Left ventricle myocardium inferior (tissue), 1 donor: ENCODE measurements at regions not wholly inside any gene's neighbourhood (a gene's known extent, or its start where the extent isn't known, plus 50 kb on each side); places are given as distances from the start of the nearest gene placed in this dataset.

Source experiments
- DNase-seq: peaks from one replicate; pipeline ENCODE4 v3.0.0-alpha.2; 2020
- H3K27ac ChIP-seq: fragments of 200-600 bp; replicated peaks from 2 replicates; pipeline ENCODE4 v1.8.0; 2021
- H3K27me3 ChIP-seq: fragments of 200-600 bp; 2 replicates; pipeline ENCODE4 v1.8.0; 2021; ENCODE audit warnings: low read depth
- H3K36me3 ChIP-seq: fragments of 200-600 bp; 2 replicates; pipeline ENCODE4 v1.8.0; 2021
- H3K4me1 ChIP-seq: fragments of 200-600 bp; 2 replicates; pipeline ENCODE4 v1.8.0; 2021
- H3K4me3 ChIP-seq: fragments of 200-600 bp; 2 replicates; pipeline ENCODE4 v1.8.0; 2021; ENCODE audit warnings: mild to moderate bottlenecking, moderate library complexity
- H3K9me3 ChIP-seq: fragments of 200-600 bp; replicated peaks from 2 replicates; pipeline ENCODE4 v1.8.0; 2021
- CTCF ChIP-seq: fragments of 200-600 bp; IDR thresholded peaks from 2 replicates; pipeline ENCODE4 v1.8.0; 2021; ENCODE audit warnings: antibody characterized with exemption, mild to moderate bottlenecking, borderline replicate concordance
- intact Hi-C: fragments of 100-400 bp; cut with micrococcal nuclease; formaldehyde crosslinking; loops from one replicate; pipeline ENCODE4 v1.11.0; 2022
- donor health status: DM: no; HTN: yes; CAD: no; lungs with severe emphysema.

DNA sequence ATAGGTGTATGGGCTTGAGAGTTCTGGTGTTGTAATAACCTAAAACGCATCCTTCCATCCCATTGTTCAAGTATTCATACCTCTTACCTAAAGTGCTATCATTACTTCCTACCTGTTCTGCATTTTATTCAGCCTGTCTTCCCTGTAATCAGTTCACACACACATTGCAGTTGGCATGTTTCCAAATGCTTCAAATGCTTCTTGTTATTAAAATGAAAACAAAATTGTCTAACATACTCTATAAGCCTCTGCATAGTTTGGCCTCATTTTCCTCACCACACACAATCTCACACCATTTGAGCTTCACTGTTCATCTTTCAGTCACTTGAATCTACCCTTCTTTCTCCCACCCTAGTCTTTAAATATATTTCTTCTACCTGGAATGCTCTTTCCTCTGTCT, 1178.2 kb upstream of the NRXN1 start:
- Histone ChIP-seq H3K4me3 (no peak overlapping the region), H3K4me1 (no peaks in the 10 kb centered on the region), H3K9me3 (no peaks in the 10 kb centered on the region), H3K36me3 (no peaks in the 10 kb centered on the region), H3K27me3 (no peaks in the 10 kb centered on the region), H3K27ac (no peak overlapping the region)
- no peak for DNase-seq
- no peak for TF ChIP-seq CTCF
- intact Hi-C loops = no loop called here

- DNase-seq = no peak
- Histone ChIP-seq H3K4me3 (no peak overlapping the region), H3K4me1 (no peaks in the 10 kb centered on the region), H3K27ac (no peak overlapping the region), H3K36me3 (no peaks in the 10 kb centered on the region), H3K9me3 (no peaks in the 10 kb centered on the region), H3K27me3 (no peaks in the 10 kb centered on the region)
- TF ChIP-seq CTCF = no peak
- intact Hi-C loops = no loop called here
These were observed 1162.4 kb upstream of the NRXN1 start for GRCh38 chr2:52194342-52194741.

GRCh38 chr2:52193804-52194203, 1161.9 kb upstream of the NRXN1 start:
- intact Hi-C loops = no loop called here
- no peaks in the 10 kb centered on the region for H3K4me1 ChIP-seq
- TF ChIP-seq CTCF = no peak
- H3K4me3 ChIP-seq = no peak overlapping the region
- H3K27me3 ChIP-seq = no peaks in the 10 kb centered on the region
- H3K9me3 ChIP-seq = no peaks in the 10 kb centered on the region
- no peak for DNase-seq
- no peaks in the 10 kb centered on the region for H3K36me3 ChIP-seq
- no peak overlapping the region for H3K27ac ChIP-seq

GRCh38 chr2:52192656-52193055, 1160.7 kb upstream of the NRXN1 start:
- DNase-seq = no peak
- intact Hi-C loops = no loop called here
- Histone ChIP-seq H3K9me3 (peaks cover 5% of the 10 kb centered on the region), H3K36me3 (no peaks in the 10 kb centered on the region), H3K27ac (no peak overlapping the region), H3K4me3 (no peak overlapping the region), H3K4me1 (no peaks in the 10 kb centered on the region), H3K27me3 (no peaks in the 10 kb centered on the region)
- no peak for TF ChIP-seq CTCF

- intact Hi-C loops = no loop called here
- no peak overlapping the region for H3K4me3 ChIP-seq
These were observed 1149.1 kb upstream of the NRXN1 start for GRCh38 chr2:52181080-52181479.

More at GRCh38 chr2:52181080-52181479, 1149.1 kb upstream of the NRXN1 start:
- Histone ChIP-seq H3K36me3 (no peaks in the 10 kb centered on the region), H3K27me3 (no peaks in the 10 kb centered on the region), H3K9me3 (peaks cover 14% of the 10 kb centered on the region), H3K27ac (no peak overlapping the region), H3K4me1 (no peaks in the 10 kb centered on the region)
- TF ChIP-seq CTCF = no peak
- no peak for DNase-seq
